Skin of body (tissue), 1 donor: ENCODE measurements at regions not wholly inside any gene's neighbourhood (a gene's known extent, or its start where the extent isn't known, plus 50 kb on each side); places are given as distances from the start of the nearest gene placed in this dataset.

Source experiments
- DNase-seq: peaks from one replicate; lab custom pipeline; 2025; lab: John Stamatoyannopoulos, UW

GRCh38 chr15:95432878-95433405 lies 897.6 kb upstream of the NR2F2 start:
- no peak for DNase-seq

GRCh38 chr15:95439922-95440376 lies 890.6 kb upstream of the NR2F2 start:
- no peak for DNase-seq

GRCh38 chr15:95440712-95441111 lies 889.8 kb upstream of the NR2F2 start:
- no peak for DNase-seq

- no peak for DNase-seq
These were observed 888.3 kb upstream of the NR2F2 start for GRCh38 chr15:95442107-95442719.

- DNase-seq = no peak
These were observed 885.6 kb upstream of the NR2F2 start for GRCh38 chr15:95444860-95445259.

GRCh38 chr15:95446854-95447253 lies 883.6 kb upstream of the NR2F2 start:
- DNase-seq = no peak

- DNase-seq = no peak
These were observed 883.0 kb upstream of the NR2F2 start for GRCh38 chr15:95447486-95447885.

- DNase-seq = no peak
These were observed 881.8 kb upstream of the NR2F2 start for GRCh38 chr15:95448531-95449229.

GRCh38 chr15:95449230-95449628 lies 881.3 kb upstream of the NR2F2 start:
- no peak for DNase-seq

- DNase-seq = no peak
These were observed 880.1 kb upstream of the NR2F2 start for GRCh38 chr15:95450413-95450812.

GRCh38 chr15:95451938-95452337 lies 878.6 kb upstream of the NR2F2 start:
- no peak for DNase-seq

- DNase-seq = no peak
These were observed 875.9 kb upstream of the NR2F2 start for GRCh38 chr15:95454403-95455262.

GRCh38 chr15:95457520-95457919 lies 873.0 kb upstream of the NR2F2 start:
- DNase-seq = no peak

- peak; percentile 64 for DNase-seq
These were observed 871.8 kb upstream of the NR2F2 start for GRCh38 chr15:95458721-95459120.

- no peak for DNase-seq
These were observed 871.2 kb upstream of the NR2F2 start for GRCh38 chr15:95459273-95459672.

- DNase-seq = no peak
These were observed 866.0 kb upstream of the NR2F2 start for GRCh38 chr15:95464509-95464908.

- no peak for DNase-seq
These were observed 861.7 kb upstream of the NR2F2 start for GRCh38 chr15:95468820-95469219.

GRCh38 chr15:95469496-95470000 lies 861.0 kb upstream of the NR2F2 start:
- no peak for DNase-seq

- DNase-seq = no peak
These were observed 860.0 kb upstream of the NR2F2 start for GRCh38 chr15:95470529-95470928.

GRCh38 chr15:95470997-95471689 lies 859.4 kb upstream of the NR2F2 start:
- no peak for DNase-seq

GRCh38 chr15:95471690-95472086 lies 858.8 kb upstream of the NR2F2 start:
- no peak for DNase-seq
